Right ventricle myocardium inferior (tissue), 1 donor: ENCODE measurements at regions not wholly inside any gene's neighbourhood (a gene's known extent, or its start where the extent isn't known, plus 50 kb on each side); places are given as distances from the start of the nearest gene placed in this dataset.
A peak's percentile ranks its signal among the peaks of the same experiment; 100 is the strongest.

Experiments
- ATAC-seq: fragments of 200-7000 bp; cut with Tn5 transposase; one replicate; pipeline ENCODE4 v1.9.1; 2020; ENCODE audit warnings: mild to moderate bottlenecking, moderate library complexity
- DNase-seq: peaks from one replicate; pipeline ENCODE4 v3.0.0; 2021; ENCODE audit errors: missing footprints
- intact Hi-C: fragments of 100-400 bp; cut with DNase I; formaldehyde crosslinking; loops from one replicate; pipeline ENCODE4 v1.11.0; 2022
- donor health status: DM: no; HTN: yes; CAD: no; lungs with severe emphysema.

DNA sequence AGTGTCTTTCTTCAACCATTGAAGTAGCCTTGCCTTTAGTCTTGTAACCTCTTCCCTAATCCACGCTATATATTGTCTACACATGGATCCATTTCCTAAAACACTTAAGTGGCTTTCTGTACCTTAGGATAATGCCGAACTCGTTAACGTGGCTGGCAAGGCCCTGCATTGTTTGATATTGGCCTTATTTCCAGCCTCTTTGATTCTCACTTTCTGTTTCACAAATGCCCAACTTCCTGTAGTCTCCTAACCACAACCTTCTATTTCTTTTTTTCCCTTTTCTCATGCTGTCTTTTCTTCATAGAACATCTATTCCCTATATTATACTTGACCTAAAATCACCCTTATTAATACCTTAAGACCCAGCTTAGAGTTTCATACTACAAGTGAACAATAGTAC is 536.0 kb downstream of the LMO4 start:
- intact Hi-C loops: no loop called here
- no peak for ATAC-seq
- DNase-seq: no peak

DNA sequence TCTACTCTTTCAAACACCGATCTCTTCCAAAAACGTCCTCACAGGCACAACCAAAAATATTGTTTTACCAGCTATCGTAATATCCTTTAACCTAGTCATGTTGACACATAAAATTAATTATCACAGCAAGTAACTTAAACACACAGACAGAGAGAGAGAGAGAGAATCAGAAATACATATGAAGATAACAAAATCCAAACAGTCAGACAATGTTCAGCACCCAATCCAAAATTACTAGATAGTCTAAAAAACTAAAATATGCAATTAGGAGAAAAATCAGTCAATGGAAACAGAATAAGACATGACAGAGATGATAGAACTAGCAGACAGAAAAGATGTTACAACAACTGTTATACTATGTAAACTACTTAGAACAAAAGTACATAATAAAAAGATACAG is 537.7 kb downstream of the LMO4 start:
- intact Hi-C loops: no loop called here
- ATAC-seq (no peak), DNase-seq (no peak)

DNA sequence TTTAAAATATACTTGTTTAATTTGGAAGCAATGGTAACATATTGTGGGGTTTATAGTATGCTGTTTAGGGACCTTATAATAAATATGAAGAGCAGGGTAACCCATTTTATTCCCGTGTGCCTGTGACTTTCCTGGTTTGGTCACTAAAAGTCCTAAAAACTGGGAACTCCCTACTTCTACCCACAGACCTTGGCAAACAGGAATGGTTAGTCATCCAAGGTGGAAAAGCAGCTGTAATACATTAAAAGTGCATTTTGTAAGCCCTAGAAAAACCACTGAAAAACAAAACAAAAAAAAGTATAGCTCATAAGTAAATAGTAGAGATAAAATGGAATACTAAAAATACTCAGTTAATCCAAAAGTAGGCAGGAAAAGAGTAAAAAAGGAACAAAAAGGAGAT is 538.9 kb downstream of the LMO4 start:
- intact Hi-C loops: no loop called here
- no peak for DNase-seq
- ATAC-seq: no peak

DNA sequence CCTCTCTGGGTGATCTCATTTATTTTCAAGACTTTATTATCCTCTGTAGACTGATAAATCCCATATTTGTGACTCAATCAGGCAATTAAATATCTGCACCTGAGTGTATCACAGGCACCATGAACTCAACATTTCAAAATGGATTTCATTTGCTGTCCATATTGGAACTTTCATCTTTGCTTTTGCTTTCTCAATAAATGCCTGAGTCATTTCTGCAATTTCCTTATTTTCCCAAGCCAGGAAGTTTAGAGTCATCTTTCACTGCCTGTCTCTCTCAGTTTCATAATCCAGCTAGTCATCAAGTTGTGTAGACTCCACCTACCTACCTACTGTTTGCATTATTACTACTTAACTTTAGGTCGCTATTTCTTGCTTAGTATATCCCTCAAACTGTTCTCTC is 540.9 kb downstream of the LMO4 start:
- intact Hi-C loops: no loop called here
- ATAC-seq: peak; percentile 31

DNA sequence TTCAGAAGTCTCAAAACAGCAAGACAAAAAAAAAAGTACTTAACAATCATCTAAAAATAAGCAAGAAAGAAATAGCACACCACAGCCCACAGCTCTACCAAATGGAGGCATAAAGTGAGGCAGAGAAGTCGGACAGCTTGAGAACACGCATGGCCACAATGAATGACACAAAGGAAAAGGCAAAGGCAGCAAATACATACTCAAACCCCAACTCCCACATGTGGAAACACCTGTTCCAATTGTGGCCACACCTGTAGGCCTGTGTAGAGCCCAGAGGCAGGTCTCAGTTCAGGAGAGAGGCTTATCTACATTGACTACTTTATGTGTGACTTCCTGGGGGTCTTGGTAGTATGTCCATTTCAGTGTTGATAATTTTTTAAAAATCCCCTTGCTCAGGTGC is 543.5 kb downstream of the LMO4 start:
- ATAC-seq (no peak), DNase-seq (no peak)
- intact Hi-C loops: no loop called here

More for the DNA sequence above, 540.9 kb downstream of the LMO4 start:
- DNase-seq: no peak

DNA sequence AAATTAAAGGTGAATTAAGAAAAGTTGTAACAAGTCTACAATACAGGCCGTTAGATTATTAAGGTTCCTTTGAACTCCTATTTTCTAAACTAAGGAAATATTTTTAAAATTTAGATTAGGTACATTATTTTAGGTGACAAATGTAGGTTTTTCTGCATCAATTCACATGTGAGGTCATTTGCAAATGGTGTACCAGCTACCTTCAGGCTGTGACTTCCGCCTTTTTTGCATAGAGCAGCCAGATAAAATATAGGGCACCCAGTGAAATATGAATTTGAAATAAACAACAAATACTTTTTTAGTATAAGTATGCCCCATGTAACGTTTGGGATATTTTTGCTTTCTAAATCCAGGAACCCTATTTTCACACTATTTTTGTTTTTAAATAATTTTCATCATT is 544.0 kb downstream of the LMO4 start:
- no peak for DNase-seq
- no peak for ATAC-seq
- intact Hi-C loops: no loop called here

DNA sequence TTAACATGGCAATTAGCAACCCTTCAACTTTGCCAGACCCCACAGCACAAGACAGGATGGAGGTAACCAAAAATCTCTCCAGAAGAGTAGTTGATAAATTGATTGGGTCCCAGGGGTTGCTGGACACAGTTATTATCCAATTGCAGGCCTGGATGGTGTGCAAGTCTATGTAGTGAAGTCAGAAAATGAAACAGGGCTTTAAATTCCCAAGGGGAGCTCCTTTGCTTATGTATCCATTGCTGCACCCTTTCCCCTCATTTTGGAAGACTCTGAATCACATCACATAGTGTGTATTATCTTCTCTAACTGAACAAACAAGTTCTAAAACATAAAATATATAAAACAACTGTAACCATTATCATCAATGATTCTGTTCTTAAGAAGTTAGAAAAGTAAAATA is 550.2 kb downstream of the LMO4 start:
- intact Hi-C loops: no loop called here
- DNase-seq (no peak), ATAC-seq (no peak)

DNA sequence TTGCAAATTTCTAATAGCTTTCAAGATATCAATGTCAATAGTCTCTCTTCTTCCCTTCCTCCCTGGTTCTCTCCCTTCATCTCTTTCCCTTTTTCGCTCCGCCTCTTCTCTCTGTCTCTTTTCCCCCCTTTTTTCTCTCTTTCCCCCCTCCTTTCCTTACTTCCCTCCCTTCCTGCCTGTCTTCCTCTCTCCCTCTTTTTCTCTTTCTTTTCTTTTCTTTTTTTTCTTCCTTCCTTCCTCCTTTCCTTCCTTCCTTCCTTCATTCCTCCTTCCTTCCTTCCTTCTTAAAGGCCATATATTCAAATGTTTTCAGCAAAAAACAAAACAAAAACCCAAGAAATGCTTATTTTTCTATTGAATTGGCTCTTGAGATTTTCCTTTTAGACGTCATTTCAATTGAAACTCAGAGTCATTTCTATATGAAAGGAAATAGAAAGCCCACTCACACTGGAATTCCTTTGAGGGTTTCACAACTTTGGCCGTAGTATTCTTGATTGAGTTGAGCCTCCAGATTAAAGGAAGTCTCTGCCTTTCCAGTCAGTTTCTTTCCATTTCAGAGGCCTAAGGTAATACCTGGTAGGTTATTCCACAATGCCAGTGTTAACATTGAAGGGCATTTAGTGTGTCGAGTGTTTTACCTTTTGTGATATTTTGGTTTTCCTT is 551.5 kb downstream of the LMO4 start:
- ATAC-seq (no peak), DNase-seq (no peak)
- intact Hi-C loops: no loop called here

DNA sequence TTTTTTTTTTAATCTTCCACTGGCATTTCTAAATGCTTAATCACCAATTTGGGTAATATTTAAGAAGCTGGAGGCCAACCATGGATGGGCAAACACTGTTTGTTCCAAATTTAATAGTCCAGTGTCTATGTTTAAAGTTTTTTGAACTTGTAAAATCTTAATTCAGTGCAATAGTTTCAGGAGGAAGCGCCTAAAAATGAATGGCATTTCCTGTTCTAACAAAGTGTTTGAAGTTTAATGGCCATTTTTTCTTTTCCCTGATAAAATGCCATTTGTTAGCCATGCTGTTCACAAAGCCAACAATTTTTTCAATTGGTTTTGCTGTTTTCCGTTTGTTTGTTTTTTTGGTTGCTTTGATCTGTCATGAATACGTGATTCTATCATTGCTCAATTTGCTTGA is 552.1 kb downstream of the LMO4 start:
- no peak for DNase-seq
- ATAC-seq: no peak
- intact Hi-C loops: no loop called here

DNA sequence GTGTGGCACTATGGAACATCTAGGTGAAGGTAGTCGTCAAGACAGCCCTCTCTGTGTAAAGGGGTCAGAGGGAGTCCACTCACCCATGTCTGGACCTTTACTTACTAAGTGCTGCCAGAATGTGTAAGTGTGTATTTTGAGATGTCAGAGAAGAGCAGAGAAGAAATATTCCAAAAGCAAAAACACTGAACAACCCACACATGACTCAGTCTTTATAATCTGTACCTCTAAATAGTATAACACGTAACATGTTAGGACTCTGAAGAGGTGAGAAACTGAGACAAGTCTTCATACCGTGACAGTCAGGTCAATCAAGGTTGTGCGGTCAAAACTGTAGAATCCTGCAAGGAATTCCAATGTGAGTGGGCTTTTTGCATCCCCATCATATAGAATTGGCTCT is 555.2 kb downstream of the LMO4 start:
- intact Hi-C loops: no loop called here
- ATAC-seq: no peak
- DNase-seq: no peak

DNA sequence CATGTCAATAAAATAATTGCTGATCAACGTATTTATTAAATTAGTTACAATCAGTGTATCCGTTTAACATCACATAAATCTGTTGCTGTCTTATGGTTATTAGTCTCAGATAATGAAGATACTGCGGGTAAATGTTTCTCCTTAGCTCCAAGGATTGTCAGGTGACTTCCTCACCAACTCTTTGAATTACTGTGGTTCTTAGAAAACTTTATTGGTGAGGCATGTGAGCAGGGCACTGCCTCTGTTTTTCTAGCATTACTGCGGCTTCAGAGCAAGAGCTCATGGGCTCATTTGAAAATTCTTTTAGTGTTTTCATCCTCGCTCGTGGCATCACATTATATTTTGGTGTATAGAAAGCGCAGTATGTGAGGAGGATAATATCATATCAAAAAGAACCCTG is 555.9 kb downstream of the LMO4 start:
- ATAC-seq: no peak
- no peak for DNase-seq
- intact Hi-C loops: no loop called here

DNA sequence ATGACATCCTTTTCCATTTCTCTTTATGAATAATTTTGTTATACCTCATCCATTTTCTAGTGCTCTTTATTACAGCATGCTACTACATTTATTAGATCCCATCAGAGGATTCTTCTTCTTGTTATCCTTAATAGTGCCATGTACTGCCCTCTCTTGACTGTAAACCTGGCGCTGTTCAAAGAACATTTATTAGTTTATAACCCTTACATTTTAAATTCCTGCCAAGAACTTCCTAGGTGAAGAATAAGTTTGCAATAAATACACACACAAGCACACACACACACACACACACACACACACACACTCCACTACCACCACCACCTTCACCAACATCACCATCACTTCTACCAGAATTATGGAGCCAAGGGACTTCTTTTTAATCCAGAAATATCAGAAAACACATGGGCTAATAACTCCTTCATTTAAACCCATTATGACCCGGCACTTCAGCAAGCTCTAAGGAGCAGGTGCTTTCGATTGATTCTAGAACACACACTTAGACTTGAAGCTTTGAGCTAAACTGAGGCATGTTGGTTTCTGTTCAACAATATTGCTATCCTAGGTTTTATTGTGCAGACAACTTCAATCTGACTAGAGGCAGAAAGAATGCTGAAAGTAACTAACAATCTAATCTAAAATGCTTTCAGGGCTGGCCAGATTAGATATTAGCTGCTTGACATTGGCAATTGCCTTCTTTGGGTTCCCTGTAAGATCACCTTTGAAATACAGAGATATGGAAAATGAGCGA is 556.8 kb downstream of the LMO4 start:
- DNase-seq (no peak), ATAC-seq (no peak)
- intact Hi-C loops: no loop called here

DNA sequence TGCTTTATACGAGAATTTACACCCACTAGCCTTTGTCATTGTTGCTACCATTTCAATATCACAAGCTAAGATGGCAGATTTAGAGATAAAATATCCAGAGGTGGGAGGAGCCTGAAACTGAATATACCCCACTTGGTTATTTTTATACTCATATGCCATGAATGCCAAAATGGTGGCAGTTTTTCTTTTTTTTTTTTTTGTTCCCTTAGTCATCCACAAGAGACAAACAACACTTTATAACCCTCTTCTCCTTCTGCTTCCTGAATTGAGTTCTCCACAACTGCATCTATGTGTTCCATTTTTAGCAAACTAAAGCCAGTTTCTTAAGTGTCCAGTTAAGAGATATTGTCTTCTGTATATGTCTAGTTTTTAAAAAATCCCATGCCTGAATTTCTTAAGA is 558.4 kb downstream of the LMO4 start:
- DNase-seq: no peak
- intact Hi-C loops: no loop called here
- ATAC-seq: no peak

DNA sequence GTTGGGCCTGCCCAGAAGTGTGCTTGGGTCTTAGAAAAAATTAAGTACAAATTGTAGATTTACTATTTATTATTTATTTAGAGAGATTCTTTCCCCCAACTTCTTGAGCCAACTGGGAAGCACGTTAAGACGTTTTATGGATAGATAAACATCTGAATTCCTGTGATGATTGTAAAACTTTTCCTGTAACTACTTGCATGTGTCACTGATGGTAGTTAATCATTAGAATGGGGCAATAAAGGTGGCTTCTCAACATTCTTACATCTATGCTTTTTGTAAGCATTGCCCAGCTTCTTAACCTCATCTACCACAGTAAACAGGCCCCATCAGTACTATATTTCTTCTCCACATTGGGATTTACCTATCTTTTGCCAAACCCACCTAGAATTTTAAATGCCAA is 559.8 kb downstream of the LMO4 start:
- DNase-seq: no peak
- intact Hi-C loops: no loop called here
- no peak for ATAC-seq

DNA sequence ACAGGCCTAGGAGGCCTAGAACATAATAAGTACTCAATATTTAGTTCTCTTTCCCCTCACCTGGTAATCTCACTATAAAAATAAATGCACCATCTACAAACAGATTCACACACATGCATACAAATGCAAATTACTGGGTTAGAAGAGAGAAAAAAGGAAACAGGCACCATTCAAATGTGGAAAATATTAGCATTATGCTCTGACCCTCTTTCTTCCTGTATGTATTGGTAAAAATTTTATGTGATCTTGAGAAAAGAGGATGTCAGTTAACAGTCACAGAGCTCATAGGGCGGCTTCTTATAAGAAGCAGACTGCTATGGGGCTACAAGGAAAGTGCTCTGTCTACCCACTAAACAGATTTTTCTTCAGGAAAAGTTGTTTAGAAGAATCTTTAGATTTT is 565.4 kb downstream of the LMO4 start:
- intact Hi-C loops: no loop called here
- ATAC-seq: no peak

DNA sequence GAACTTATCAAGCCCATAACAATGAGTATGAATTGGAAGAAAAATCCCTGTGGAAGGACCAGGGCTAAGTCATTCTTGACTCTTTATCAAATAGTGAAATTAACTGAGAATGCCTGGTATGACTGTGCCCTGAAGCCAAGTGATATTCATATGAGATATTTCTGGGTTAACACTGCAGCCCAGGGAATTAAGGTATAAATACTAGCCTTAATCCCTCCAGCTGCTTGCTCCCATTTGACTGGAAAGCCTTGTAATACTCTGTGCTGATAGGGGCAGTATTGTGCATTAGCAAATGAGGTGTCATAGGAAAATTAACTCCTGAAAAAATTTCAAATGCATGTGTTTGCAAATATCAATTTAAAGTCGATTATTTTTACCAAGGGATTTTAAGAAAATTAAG is 568.8 kb downstream of the LMO4 start:
- ATAC-seq: no peak
- intact Hi-C loops: no loop called here
- no peak for DNase-seq

More for the DNA sequence above, 565.4 kb downstream of the LMO4 start:
- DNase-seq: no peak

DNA sequence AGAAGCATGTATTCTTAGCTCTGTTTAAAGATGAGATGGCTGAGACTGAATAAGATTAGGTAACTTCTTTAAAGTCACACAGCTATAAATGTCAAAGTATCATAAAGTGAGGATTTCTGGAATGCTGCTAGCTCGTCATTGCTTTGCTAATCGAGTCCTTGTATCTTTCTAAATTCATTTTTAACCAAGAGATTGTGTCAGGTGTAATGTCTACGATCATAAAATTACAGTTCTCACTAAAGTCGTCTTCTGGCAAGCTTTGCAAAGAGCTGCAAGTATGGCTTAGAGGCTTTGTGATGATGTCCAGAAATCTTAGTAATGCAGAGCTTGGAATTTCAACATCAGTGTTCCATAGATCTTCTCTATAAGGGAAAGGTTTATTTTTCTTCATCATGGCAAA is 569.8 kb downstream of the LMO4 start:
- intact Hi-C loops: no loop called here
- ATAC-seq (no peak), DNase-seq (no peak)

DNA sequence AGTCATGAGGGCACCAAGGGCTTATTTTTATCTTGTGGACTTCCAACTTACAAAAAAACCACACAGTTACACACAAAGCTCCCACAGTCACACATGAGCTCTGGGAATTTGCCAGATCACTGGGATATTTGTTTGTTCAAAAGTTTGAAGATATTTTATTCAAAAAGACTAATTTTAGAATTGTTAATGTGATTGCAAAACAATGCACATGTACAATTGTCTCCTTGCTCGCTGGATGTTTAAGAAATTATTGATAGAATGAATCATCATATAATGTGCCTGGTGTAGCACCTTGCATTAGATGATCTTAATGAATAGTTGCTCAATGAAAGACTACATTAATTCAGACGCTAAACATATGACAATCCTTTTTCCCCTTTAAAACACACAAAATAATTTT is 570.3 kb downstream of the LMO4 start:
- no peak for ATAC-seq
- intact Hi-C loops: no loop called here
- DNase-seq: no peak

DNA sequence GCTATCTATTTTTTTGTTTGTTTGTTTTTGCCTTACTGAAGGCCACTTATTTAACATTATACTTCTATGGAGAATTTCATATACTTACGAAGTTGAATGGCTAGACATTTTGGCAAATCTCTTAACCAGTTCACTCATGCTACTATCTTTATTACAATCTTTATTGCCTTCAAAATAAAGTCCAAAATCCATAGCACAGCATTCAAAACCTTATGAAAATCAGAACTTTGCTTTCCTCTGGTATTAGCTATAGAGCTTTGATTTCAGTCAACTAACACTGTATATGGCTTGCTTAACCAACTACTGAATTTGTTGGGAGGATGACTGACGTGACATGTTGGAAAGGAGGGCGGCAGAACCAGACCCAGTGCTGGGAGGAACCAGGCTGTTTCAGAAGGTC is 571.1 kb downstream of the LMO4 start:
- no peak for ATAC-seq
- no peak for DNase-seq
- intact Hi-C loops: no loop called here

DNA sequence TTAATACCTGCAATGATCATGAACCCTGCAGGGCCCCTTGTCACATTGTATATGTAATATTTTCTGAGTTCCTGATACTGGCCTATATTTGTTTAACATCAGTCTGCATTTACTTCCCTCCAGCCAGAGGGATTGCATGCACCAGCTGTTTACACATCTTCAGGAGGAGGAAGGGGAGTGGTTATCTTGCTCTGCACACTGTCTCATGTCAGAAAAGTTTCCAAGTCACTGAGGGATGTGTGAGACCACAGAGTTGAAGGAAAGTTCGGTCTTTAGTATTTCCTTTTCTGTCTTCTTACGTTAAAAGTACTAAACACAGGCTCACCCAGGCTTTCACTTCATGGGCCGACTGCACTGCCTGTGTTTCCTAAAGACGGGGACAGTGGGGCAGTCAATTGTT is 574.1 kb downstream of the LMO4 start:
- DNase-seq (no peak), ATAC-seq (peak; percentile 80)
- intact Hi-C loops: no loop called here

DNA sequence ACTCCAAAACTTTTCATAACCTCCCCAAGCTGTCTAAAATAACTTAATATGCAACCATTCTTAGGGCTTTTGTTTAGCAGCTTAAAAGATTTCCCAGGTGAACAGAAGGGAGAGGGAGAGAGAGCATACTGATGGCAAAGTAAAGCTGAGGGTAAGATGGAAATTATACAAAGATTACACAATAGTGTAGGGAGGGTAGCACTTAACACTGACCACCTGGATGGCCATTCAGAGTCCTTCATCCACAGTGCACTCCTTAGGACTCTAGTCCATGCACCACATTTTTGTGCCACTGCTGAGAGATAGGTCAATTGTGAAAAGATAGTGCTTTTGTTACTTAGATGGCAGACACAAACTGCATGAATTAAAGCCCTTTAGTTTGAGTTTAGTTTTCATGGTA is 574.6 kb downstream of the LMO4 start:
- DNase-seq (no peak), ATAC-seq (no peak)
- intact Hi-C loops: no loop called here
